GM23338 (cell line): ENCODE measurements at regions not wholly inside any gene's neighbourhood (a gene's known extent, or its start where the extent isn't known, plus 50 kb on each side); places are given as distances from the start of the nearest gene placed in this dataset.

Experiments
- ATAC-seq: fragments of 200-7000 bp; cut with Tn5 transposase; 3 replicates; pipeline ENCODE4 v1.9.1; 2020
- DNase-seq: peaks from one replicate; pipeline ENCODE4 v3.0.0-alpha.2; 2015; ENCODE audit warnings: low spot score
- H2AFZ ChIP-seq: fragments of 200-600 bp; sonication (generic); 2 replicates; pipeline ENCODE4 v1.8.0; 2016; ENCODE audit warnings: antibody characterized with exemption, mild to moderate bottlenecking, moderate library complexity
- H3F3A ChIP-seq: fragments of 200-600 bp; sonication (generic); replicated peaks from 2 replicates; pipeline ENCODE4 v1.8.0; 2017; ENCODE audit warnings: antibody characterized with exemption, mixed run types, low read depth
- H3K27ac ChIP-seq: fragments of 200-600 bp; sonication (generic); 2 replicates; pipeline ENCODE4 v1.6.1; 2016; ENCODE audit warnings: low read depth
- H3K27me3 ChIP-seq: fragments of 200-600 bp; sonication (generic); 2 replicates; pipeline ENCODE4 v1.8.0; 2016; ENCODE audit warnings: mild to moderate bottlenecking, mixed run types, moderate library complexity; ENCODE audit not compliant: insufficient read depth
- H3K36me3 ChIP-seq: fragments of 200-600 bp; sonication (generic); 2 replicates; pipeline ENCODE4 v1.8.0; 2016; ENCODE audit warnings: mild to moderate bottlenecking; ENCODE audit not compliant: insufficient read depth
- H3K4me1 ChIP-seq: fragments of 200-600 bp; sonication (generic); 2 replicates; pipeline ENCODE4 v1.8.0; 2016; ENCODE audit warnings: mild to moderate bottlenecking, moderate library complexity; ENCODE audit not compliant: insufficient read depth
- H3K4me2 ChIP-seq: fragments of 200-600 bp; sonication (generic); 2 replicates; pipeline ENCODE4 v1.7.1; 2017; ENCODE audit warnings: mixed run types
- H3K4me3 ChIP-seq: fragments of 200-600 bp; sonication (generic); 2 replicates; pipeline ENCODE4 v1.6.1; 2016; ENCODE audit warnings: mixed run types
- H3K79me2 ChIP-seq: fragments of 200-600 bp; sonication (generic); replicated peaks from 2 replicates; pipeline ENCODE4 v1.8.0; 2017; ENCODE audit warnings: mild to moderate bottlenecking; ENCODE audit not compliant: insufficient read depth
- H3K9me2 ChIP-seq: fragments of 200-600 bp; sonication (generic); 2 replicates; pipeline ENCODE4 v1.8.0; 2017; ENCODE audit not compliant: insufficient read depth
- H4K20me1 ChIP-seq: fragments of 200-600 bp; sonication (generic); replicated peaks from 2 replicates; pipeline ENCODE4 v1.8.0; 2017; ENCODE audit warnings: mild to moderate bottlenecking; ENCODE audit not compliant: insufficient read depth
- H3K27ac Mint-ChIP-seq: 2 replicates; pipeline ENCODE4 v1.8.0; 2020; ENCODE audit warnings: inconsistent platforms, mild to moderate bottlenecking, moderate library complexity, mixed read lengths
- H3K27me3 Mint-ChIP-seq: 3 replicates; pipeline ENCODE4 v1.8.0; 2022; ENCODE audit warnings: low read depth, mild to moderate bottlenecking, moderate library complexity, mixed read lengths, inconsistent platforms; ENCODE audit not compliant: insufficient read depth, poor library complexity
- H3K36me3 Mint-ChIP-seq: 3 replicates; pipeline ENCODE4 v1.8.0; 2021; ENCODE audit warnings: low read depth, mild to moderate bottlenecking, inconsistent platforms, moderate library complexity, mixed read lengths
- H3K4me1 Mint-ChIP-seq: 3 replicates; pipeline ENCODE4 v1.8.0; 2020; ENCODE audit warnings: mild to moderate bottlenecking, inconsistent platforms, mixed read lengths
- H3K4me3 Mint-ChIP-seq: 3 replicates; pipeline ENCODE4 v1.8.0; 2021; ENCODE audit warnings: moderate library complexity, mild to moderate bottlenecking, inconsistent platforms, mixed read lengths
- H3K9me3 Mint-ChIP-seq: 3 replicates; pipeline ENCODE4 v1.8.0; 2020; ENCODE audit warnings: moderate library complexity, mild to moderate bottlenecking, inconsistent platforms, mixed read lengths
- CREB1 ChIP-seq: fragments of 250-450 bp; sonication (Bioruptor Pico); IDR thresholded peaks from 2 replicates; pipeline ENCODE4 v1.5.0; 2020; ENCODE audit warnings: low read depth, mild to moderate bottlenecking, moderate library complexity
- CTCF ChIP-seq, 2 experiments: fragments of 200-600 bp in 1 of 2; sonication (generic) in 1 of 2; conservative IDR thresholded peaks; 2 replicates each; pipeline versions ENCODE4 v1.5.1 to v1.6.1; 2016 to 2017; ENCODE audit warnings: antibody characterized with exemption in 2 of 2, low read depth in 2 of 2, mild to moderate bottlenecking in 2 of 2, moderate library complexity in 1 of 2
- ETS1 ChIP-seq: IDR thresholded peaks from 2 replicates; pipeline ENCODE4 v1.6.1; 2016; ENCODE audit warnings: antibody characterized with exemption
- EZH2phosphoT487 ChIP-seq: fragments of 200-600 bp; sonication (generic); IDR thresholded peaks from one replicate; pipeline ENCODE4 v1.8.1; 2018; ENCODE audit warnings: antibody characterized with exemption; ENCODE audit not compliant: unreplicated experiment
- NANOG ChIP-seq: IDR thresholded peaks from 2 replicates; pipeline ENCODE4 v1.6.1; 2016; ENCODE audit warnings: antibody characterized with exemption, borderline replicate concordance
- POLR2AphosphoS5 ChIP-seq: IDR thresholded peaks from 2 replicates; pipeline ENCODE4 v1.6.1; 2016; ENCODE audit warnings: antibody characterized with exemption, low read depth
- REST ChIP-seq: IDR thresholded peaks from one replicate; pipeline ENCODE4 v1.6.1; 2018; ENCODE audit warnings: antibody characterized with exemption; ENCODE audit not compliant: unreplicated experiment
- STAT1 ChIP-seq: IDR thresholded peaks from one replicate; pipeline ENCODE4 v1.6.1; 2016; ENCODE audit warnings: antibody characterized with exemption; ENCODE audit not compliant: unreplicated experiment

GRCh38 chr4:177512646-177513045 lies 70.4 kb upstream of the AGA start:
- H3K27ac ChIP-seq, result no peak overlapping the region
- no peak overlapping the region for H3K4me3 Mint-ChIP-seq
- H3K4me1 Mint-ChIP-seq, result peaks cover 5% of the 10 kb centered on the region; the same call in 2 of the 3 replicates
- no peaks in the 10 kb centered on the region for H3K27me3 ChIP-seq
- no peak overlapping the region for H3K27ac Mint-ChIP-seq
- no peaks in the 10 kb centered on the region for H3K36me3 Mint-ChIP-seq
- no peaks in the 10 kb centered on the region for H3F3A ChIP-seq
- no peaks in the 10 kb centered on the region for H4K20me1 ChIP-seq
- TF ChIP-seq POLR2AphosphoS5, result no peak
- no peak for TF ChIP-seq ETS1
- no peak for TF ChIP-seq CREB1 (CRISPR knock-in tag)
- TF ChIP-seq STAT1, result no peak
- no peak for DNase-seq
- no peak overlapping the region for H3K4me3 ChIP-seq
- H3K9me3 Mint-ChIP-seq, result no peaks in the 10 kb centered on the region
- no peaks in the 10 kb centered on the region for H3K79me2 ChIP-seq
- no peak overlapping the region for H3K4me2 ChIP-seq
- H2AFZ ChIP-seq, result no peak overlapping the region
- no peaks in the 10 kb centered on the region for H3K9me2 ChIP-seq
- H3K27me3 Mint-ChIP-seq, result peaks cover 2% of the 10 kb centered on the region
- no peaks in the 10 kb centered on the region for H3K36me3 ChIP-seq
- no peak for ATAC-seq
- no peaks in the 10 kb centered on the region for H3K4me1 ChIP-seq

GRCh38 chr4:177517862-177518261 lies 75.6 kb upstream of the AGA start:
- no peaks in the 10 kb centered on the region; the same call in 1 of the 3 replicates for H3K36me3 Mint-ChIP-seq
- TF ChIP-seq REST (no peak), EZH2phosphoT487 (no peak), NANOG (no peak), CREB1 (CRISPR knock-in tag) (no peak), ETS1 (no peak), CTCF (conservative IDR thresholded peaks at IDR 0.05; ENCODE audit: low read depth in 2 of 2) (no peak), STAT1 (no peak)

More at GRCh38 chr4:177517862-177518261, 75.6 kb upstream of the AGA start:
- Histone ChIP-seq H3K4me1 (no peaks in the 10 kb centered on the region), H3K9me2 (no peaks in the 10 kb centered on the region), H3K36me3 (no peaks in the 10 kb centered on the region), H3K27me3 (no peaks in the 10 kb centered on the region), H3K4me3 (no peak overlapping the region), H4K20me1 (no peaks in the 10 kb centered on the region), H3F3A (no peaks in the 10 kb centered on the region), H3K4me2 (no peak overlapping the region), H2AFZ (no peak overlapping the region), H3K27ac (no peak overlapping the region), H3K79me2 (no peaks in the 10 kb centered on the region)
- H3K27ac Mint-ChIP-seq, result no peak overlapping the region
- DNase-seq (no peak), ATAC-seq (no peak)
- peaks cover 10% of the 10 kb centered on the region; the same call in 2 of the 3 replicates for H3K9me3 Mint-ChIP-seq
- H3K4me1 Mint-ChIP-seq, result no peaks in the 10 kb centered on the region
- peaks cover 2% of the 10 kb centered on the region for H3K27me3 Mint-ChIP-seq
- H3K4me3 Mint-ChIP-seq, result no peak overlapping the region
